HG03103 (cell line): ENCODE measurements at regions not wholly inside any gene's neighbourhood (a gene's known extent, or its start where the extent isn't known, plus 50 kb on each side); places are given as distances from the start of the nearest gene placed in this dataset.
"Not testable (repeated sequence)": the region's sequence is repeated elsewhere in the genome, so short reads cannot be mapped to it uniquely, and the experiment has no call there.

Experiments
- ATAC-seq: cut with Tn5 transposase; IDR thresholded peaks from one replicate; pipeline ENCODE4 v1.9.1; 2021; ENCODE audit warnings: low read depth; ENCODE audit not compliant: unreplicated experiment

GRCh38 chr15:96969732-96970710 is 639.5 kb downstream of the NR2F2 start:
- no peak for ATAC-seq

- ATAC-seq, result no peak
Measured at GRCh38 chr15:96972201-96972600, 641.7 kb downstream of the NR2F2 start.

GRCh38 chr15:96974761-96975160 is 644.3 kb downstream of the NR2F2 start:
- no peak for ATAC-seq

GRCh38 chr15:96977886-96978285 is 647.4 kb downstream of the NR2F2 start:
- no peak for ATAC-seq

GRCh38 chr15:96978937-96979473 is 648.5 kb downstream of the NR2F2 start:
- ATAC-seq, result no peak

GRCh38 chr15:96984121-96984671 is 653.7 kb downstream of the NR2F2 start:
- ATAC-seq, result not testable (repeated sequence)

- no peak for ATAC-seq
Measured at GRCh38 chr15:96992817-96993216, 662.3 kb downstream of the NR2F2 start.

- no peak for ATAC-seq
Measured at GRCh38 chr15:96997538-96997937, 667.0 kb downstream of the NR2F2 start.

- no peak for ATAC-seq
Measured at GRCh38 chr15:97009031-97009431, 678.5 kb downstream of the NR2F2 start.

GRCh38 chr15:97012986-97013385 is 682.5 kb downstream of the NR2F2 start:
- no peak for ATAC-seq

GRCh38 chr15:97013491-97013890 is 683.0 kb downstream of the NR2F2 start:
- no peak for ATAC-seq

- ATAC-seq, result no peak
Measured at GRCh38 chr15:97014001-97014400, 683.5 kb downstream of the NR2F2 start.

GRCh38 chr15:97023488-97023844 is 693.0 kb downstream of the NR2F2 start:
- ATAC-seq, result no peak

- ATAC-seq, result no peak
Measured at GRCh38 chr15:97026781-97027180, 696.3 kb downstream of the NR2F2 start.

GRCh38 chr15:97027772-97028171 is 697.3 kb downstream of the NR2F2 start:
- ATAC-seq, result no peak

- ATAC-seq, result no peak
Measured at GRCh38 chr15:97030251-97030650, 699.8 kb downstream of the NR2F2 start.

GRCh38 chr15:97036301-97036700 is 705.8 kb downstream of the NR2F2 start:
- no peak for ATAC-seq

- no peak for ATAC-seq
Measured at GRCh38 chr15:97037080-97037479, 706.6 kb downstream of the NR2F2 start.

GRCh38 chr15:97045666-97046421 is 715.3 kb downstream of the NR2F2 start:
- no peak for ATAC-seq

- no peak for ATAC-seq
Measured at GRCh38 chr15:97052513-97052912, 722.0 kb downstream of the NR2F2 start.

- no peak for ATAC-seq
Measured at GRCh38 chr15:97053635-97054034, 723.1 kb downstream of the NR2F2 start.
